GM12873 (cell line): ENCODE measurements at regions not wholly inside any gene's neighbourhood (a gene's known extent, or its start where the extent isn't known, plus 50 kb on each side); places are given as distances from the start of the nearest gene placed in this dataset.

ENCODE experiments used
- CTCF ChIP-seq: IDR thresholded peaks from 2 replicates; pipeline ENCODE4 v1.5.1; 2012; ENCODE audit warnings: low read depth, mild to moderate bottlenecking, moderate library complexity, low read length, control low read depth; ENCODE audit not compliant: insufficient read depth; ENCODE audit errors: missing control alignments

- TF ChIP-seq CTCF, result no peak
Measured at GRCh38 chr6:125354649-125355048, 52.9 kb upstream of the HDDC2 start.

DNA sequence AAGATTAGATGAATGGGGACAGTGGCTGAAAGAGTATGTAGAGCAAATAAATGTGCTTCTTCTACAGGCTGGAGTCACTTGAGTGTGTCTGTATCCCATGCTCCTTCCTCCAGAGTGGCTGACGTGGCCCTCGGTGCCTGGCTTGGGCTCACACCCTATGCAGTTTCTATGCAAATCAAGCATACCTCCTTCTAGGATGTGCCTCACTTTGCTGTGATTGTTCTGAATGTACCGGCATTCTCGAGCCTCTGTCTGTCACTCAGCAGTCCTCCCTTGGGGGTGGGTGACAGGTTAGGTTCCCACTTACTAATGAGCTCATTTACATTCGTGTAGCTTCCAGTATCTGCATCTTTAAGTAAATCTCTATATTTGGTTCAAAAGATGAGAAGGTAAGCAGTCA, 55.1 kb upstream of the HDDC2 start:
- TF ChIP-seq CTCF, result no peak

DNA sequence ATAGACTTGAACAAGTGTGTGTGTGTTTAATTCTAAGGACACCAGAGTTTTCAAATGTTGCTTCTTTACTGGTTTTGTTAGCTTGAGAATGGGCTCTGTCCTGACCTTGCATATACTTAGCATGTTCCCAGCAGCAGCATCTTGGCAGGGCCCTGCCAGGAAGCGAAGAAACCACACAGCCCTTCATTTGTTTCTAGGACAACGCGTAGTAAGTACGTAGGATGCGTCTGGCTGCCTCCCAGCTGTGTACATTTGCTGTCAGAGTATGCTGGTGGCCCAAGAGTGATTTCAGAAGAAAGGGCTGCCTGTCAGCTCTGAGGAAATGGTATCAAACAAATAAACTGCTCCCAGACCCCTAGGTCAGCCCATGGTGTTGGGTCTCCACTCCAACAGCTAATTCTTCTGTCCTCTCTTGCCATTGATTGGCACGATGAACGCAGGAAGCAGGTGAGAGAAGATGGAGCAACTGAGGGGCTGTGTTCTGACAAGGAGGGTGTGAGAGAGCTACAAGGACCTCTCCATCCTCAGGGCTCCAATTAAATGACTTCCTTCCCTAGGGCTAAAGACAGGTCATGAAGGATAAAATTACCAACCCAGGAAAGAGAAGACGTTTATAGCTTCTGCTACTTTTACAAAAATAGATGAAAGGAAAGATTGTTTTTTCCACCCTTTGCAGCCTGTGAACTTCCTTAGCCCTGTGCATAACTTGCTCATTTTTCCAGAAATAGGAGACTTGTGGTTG, 55.9 kb upstream of the HDDC2 start:
- no peak for TF ChIP-seq CTCF

DNA sequence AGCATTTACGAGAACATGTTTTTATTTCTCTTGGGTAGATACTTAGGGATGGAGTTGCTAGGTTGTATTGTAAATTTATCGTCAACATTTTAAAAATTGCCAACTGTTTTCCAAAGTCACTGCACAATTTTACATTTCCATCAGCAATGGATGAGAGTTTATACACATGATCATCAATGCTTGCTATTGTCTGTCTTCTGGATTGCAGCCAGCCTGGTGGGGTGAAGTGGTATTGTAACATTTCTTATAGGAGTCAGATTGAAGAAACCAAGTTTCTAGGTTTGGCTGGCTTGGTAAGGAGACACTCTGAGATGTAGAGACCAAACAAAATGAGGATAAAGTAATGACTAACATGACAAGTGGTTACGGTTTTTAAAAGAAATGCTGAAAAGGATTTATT, 57.1 kb upstream of the HDDC2 start:
- no peak for TF ChIP-seq CTCF

GRCh38 chr6:125361868-125362267, 60.1 kb upstream of the HDDC2 start:
- no peak for TF ChIP-seq CTCF

- TF ChIP-seq CTCF, result no peak
Measured at GRCh38 chr6:125363039-125363823, 61.5 kb upstream of the HDDC2 start.

DNA sequence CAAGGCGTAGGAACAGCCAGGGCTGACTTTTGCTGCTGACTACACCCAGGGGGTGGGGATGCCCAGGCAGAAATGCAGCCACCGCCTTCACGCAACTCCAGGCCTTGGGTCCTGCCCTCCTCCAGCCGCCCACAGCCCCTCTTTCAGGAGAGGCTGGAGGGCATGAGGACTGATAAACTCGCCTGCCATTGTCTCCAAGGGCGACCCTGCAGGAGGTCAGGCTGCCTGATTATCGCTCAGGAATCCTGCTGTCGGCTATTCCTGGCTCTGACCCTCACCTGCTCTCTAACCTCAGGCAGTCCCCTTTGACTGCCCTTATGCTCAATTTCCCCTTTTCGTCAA, 62.0 kb upstream of the HDDC2 start:
- TF ChIP-seq CTCF, result no peak
